HepG2 (cell line): ENCODE measurements at regions not wholly inside any gene's neighbourhood (a gene's known extent, or its start where the extent isn't known, plus 50 kb on each side); places are given as distances from the start of the nearest gene placed in this dataset.

Experiments used
- ATAC-seq: fragments of 200-7000 bp; cut with Tn5 transposase; 3 replicates; pipeline ENCODE4 v1.9.1; 2020; ENCODE audit warnings: mild to moderate bottlenecking, moderate library complexity
- BruUV-seq: library from RNA; stranded (reverse); fragments of 400-500 nt; replicated peaks from 2 replicates; lab custom pipeline; 2021; lab: Mats Ljungman, UMichigan
- CTCF ChIA-PET: fragments of 300-600 bp; formaldehyde crosslinking; extraction: SDS; loops from one replicate; lab custom pipeline; 2021; ENCODE audit warnings: low total read pairs, inconsistent platforms, low intra/inter-chr PET ratio; lab: Yijun Ruan, JAX
- POLR2A ChIA-PET: fragments of 350-600 bp; sonication (Branson Sonifier 250); formaldehyde crosslinking; loops from one replicate; lab custom pipeline; 2020; ENCODE audit warnings: antibody characterized with exemption, inconsistent platforms; lab: Yijun Ruan, JAX
- DNase-seq: peaks from one replicate; pipeline ENCODE4 v3.0.0-alpha.2; 2015; ENCODE audit warnings: low spot score
- FAIRE-seq: peaks from 3 replicates; lab custom pipeline; 2011; peaks lifted over from hg19 to GRCh38; lab: Jason Lieb, UNC
- H2AFZ ChIP-seq: one replicate; pipeline ENCODE4 v1.6.1; 2011; ENCODE audit warnings: low read length, inconsistent platforms
- H3K27ac ChIP-seq: fragments of 300-600 bp; 3 replicates; pipeline ENCODE4 v1.8.0; 2011; ENCODE audit warnings: mixed run types, mild to moderate bottlenecking, mixed read lengths, low read length, inconsistent platforms; ENCODE audit not compliant: insufficient read depth; ENCODE audit errors: extremely low read length
- H3K27me3 ChIP-seq, 2 experiments: fragments of 200-600 bp in 1 of 2; 2 replicates in 1 of 2; 3 replicates in 1 of 2; pipeline versions ENCODE4 v1.6.0 to v1.8.0; 2011; ENCODE audit warnings: low read length in 2 of 2, mild to moderate bottlenecking in 2 of 2, moderate library complexity in 2 of 2, inconsistent platforms in 1 of 2; ENCODE audit not compliant: insufficient read depth in 2 of 2, control insufficient read depth in 1 of 2
- H3K36me3 ChIP-seq, 2 experiments: fragments of 200-600 bp in 1 of 2; replicated peaks in 1 of 2; 2 replicates in 1 of 2; 3 replicates in 1 of 2; pipeline versions ENCODE4 v1.5.1 to v1.8.0; 2011; ENCODE audit warnings: low read length in 2 of 2, inconsistent platforms in 1 of 2; ENCODE audit not compliant: insufficient read depth in 2 of 2, control insufficient read depth in 1 of 2
- H3K4me1 ChIP-seq: 2 replicates; pipeline ENCODE4 v1.5.1; 2012; ENCODE audit warnings: low read length, inconsistent platforms; ENCODE audit not compliant: insufficient read depth
- H3K4me2 ChIP-seq: 2 replicates; pipeline ENCODE4 v1.6.0; 2011; ENCODE audit warnings: low read depth, low read length, inconsistent platforms
- H3K4me3 ChIP-seq, 3 experiments: fragments of 200-600 bp in 1 of 3; sonication (generic), shearing (Covaris generic) in 1 of 3; replicated peaks in 1 of 3; 2 replicates each; pipeline ENCODE4 v1.5.1; 2011 to 2016; ENCODE audit warnings: low read length in 3 of 3, inconsistent platforms in 2 of 3, low read depth in 2 of 3, mild to moderate bottlenecking in 2 of 3, control low read depth in 1 of 3, mixed read lengths in 1 of 3; ENCODE audit not compliant: insufficient read depth in 1 of 3
- H3K79me2 ChIP-seq: one replicate; pipeline ENCODE4 v1.6.1; 2011; ENCODE audit warnings: low read length, inconsistent platforms; ENCODE audit not compliant: insufficient read depth
- H3K9ac ChIP-seq: 2 replicates; pipeline ENCODE4 v1.6.0; 2011; ENCODE audit warnings: mild to moderate bottlenecking, low read depth, low read length, inconsistent platforms; ENCODE audit not compliant: insufficient read depth
- H3K9me3 ChIP-seq: 2 replicates; pipeline ENCODE4 v1.5.1; 2012; ENCODE audit warnings: mild to moderate bottlenecking, low read length
- H4K20me1 ChIP-seq: 2 replicates; pipeline ENCODE4 v1.6.0; 2011; ENCODE audit warnings: inconsistent platforms, mild to moderate bottlenecking, low read length, moderate library complexity; ENCODE audit not compliant: insufficient read depth
- CREM ChIP-seq, 2 experiments: sonication (generic) in 1 of 2; formaldehyde crosslinking in 1 of 2; IDR thresholded peaks; 2 replicates each; pipeline versions ENCODE4 v1.4.0 to v1.6.1; 2016 to 2020; ENCODE audit warnings: antibody characterized with exemption in 1 of 2, mild to moderate bottlenecking in 1 of 2, missing genetic modification reagents in 1 of 2
- FOXC1 ChIP-seq: sonication (generic); formaldehyde crosslinking; IDR thresholded peaks from 2 replicates; pipeline ENCODE4 v1.8.0; 2022; ENCODE audit warnings: mild to moderate bottlenecking, missing genetic modification reagents, borderline replicate concordance
- GFI1 ChIP-seq: sonication (generic); formaldehyde crosslinking; IDR thresholded peaks from 2 replicates; pipeline ENCODE4 v1.5.0; 2020; ENCODE audit warnings: missing genetic modification reagents, mild to moderate bottlenecking, borderline replicate concordance
- GMEB2 ChIP-seq: IDR thresholded peaks from 2 replicates; pipeline ENCODE4 v1.6.1; 2016; ENCODE audit warnings: missing biosample characterization, missing genetic modification reagents, low read depth
- MAFF ChIP-seq: IDR thresholded peaks from 2 replicates; pipeline ENCODE4 v1.6.1; 2011; ENCODE audit warnings: low read depth, low read length, improper control_type of control experiment
- MXD1 ChIP-seq: sonication (generic); formaldehyde crosslinking; IDR thresholded peaks from 2 replicates; pipeline ENCODE4 v1.4.0; 2020; ENCODE audit warnings: mild to moderate bottlenecking, missing genetic modification reagents
- NFYB ChIP-seq: sonication (generic); formaldehyde crosslinking; IDR thresholded peaks from 2 replicates; pipeline ENCODE4 v1.4.0; 2020; ENCODE audit warnings: missing genetic modification reagents
- NKX3-1 ChIP-seq: sonication (generic); formaldehyde crosslinking; IDR thresholded peaks from 2 replicates; pipeline ENCODE4 v1.5.0; 2020; ENCODE audit warnings: missing genetic modification reagents
- RFX5 ChIP-seq: IDR thresholded peaks from 2 replicates; pipeline ENCODE4 v1.6.1; 2011; ENCODE audit warnings: low read depth, low read length, improper control_type of control experiment
- SNAPC5 ChIP-seq: sonication (generic); formaldehyde crosslinking; IDR thresholded peaks from 2 replicates; pipeline ENCODE4 v1.8.1; 2023; ENCODE audit warnings: mild to moderate bottlenecking, missing genetic modification reagents, borderline replicate concordance
- SPEN ChIP-seq: sonication (generic); formaldehyde crosslinking; IDR thresholded peaks from 2 replicates; pipeline ENCODE4 v1.5.1; 2020; ENCODE audit warnings: low read depth, mild to moderate bottlenecking, missing genetic modification reagents
- TMF1 ChIP-seq: sonication (generic); formaldehyde crosslinking; IDR thresholded peaks from 2 replicates; pipeline ENCODE4 v1.8.1; 2022; ENCODE audit warnings: low read depth, missing genetic modification reagents
- ZNF343 ChIP-seq: sonication (generic); formaldehyde crosslinking; IDR thresholded peaks from 2 replicates; pipeline ENCODE4 v1.4.0; 2020; ENCODE audit warnings: mild to moderate bottlenecking, missing genetic modification reagents
- ZNF629 ChIP-seq: sonication (generic); formaldehyde crosslinking; conservative IDR thresholded peaks from 2 replicates; pipeline ENCODE4 v1.5.0; 2020; ENCODE audit warnings: missing genetic modification reagents
- WGBS: methylation state at CpG from one replicate; pipeline ENCODE4 v1.1.6; 2017; ENCODE audit warnings: low lambda C conversion rate; 5-methylcytosine and 5-hydroxymethylcytosine counted together
- in situ Hi-C: cut with HindIII; loops from 2 replicates; pipeline ENCODE4 v1.10.0; 2017; ENCODE audit warnings: low pct_unique_long_range_greater_than_20kb; ENCODE audit not compliant: extremely low pct_ligation_motif_present
- intact Hi-C: fragments of 100-400 bp; cut with micrococcal nuclease; formaldehyde crosslinking; loops from one replicate; pipeline ENCODE4 v1.10.0; 2022; ENCODE audit not compliant: unreplicated experiment

- BruUV-seq: no TSS peak
- DNase-seq (no peak), ATAC-seq (no peak), FAIRE-seq (no peak)
- intact Hi-C loops (no loop called here), in situ Hi-C loops (no loop called here)
- ChIA-PET CTCF (no interaction called here), POLR2A (interaction anchor here (0.9 kb wide), 1 partner anchor 113 kb away, joined by 3 read pairs; no protein-coding TSS in a partner anchor)
- Histone ChIP-seq H3K9me3 (no peaks in the 10 kb centered on the region), H3K27ac (no peak overlapping the region), H3K4me1 (no peaks in the 10 kb centered on the region), H3K36me3 (no peaks in the 10 kb centered on the region), H3K4me3 (no peak overlapping the region), H3K4me2 (no peak overlapping the region), H2AFZ (no peak overlapping the region), H4K20me1 (no peaks in the 10 kb centered on the region), H3K79me2 (no peaks in the 10 kb centered on the region), H3K9ac (no peak overlapping the region), H3K27me3 (peaks cover 0 to 32% of the 10 kb centered on the region in 2 experiments; a peak in 2 of 5 replicates)
- WGBS: 19% methylated on average over 8 of the region's 8 CpGs
- TF ChIP-seq NKX3-1 (CRISPR knock-in tag) (no peak), FOXC1 (no peak), TMF1 (CRISPR knock-in tag) (no peak), GFI1 (CRISPR knock-in tag) (no peak), SNAPC5 (CRISPR knock-in tag) (no peak), ZNF629 (CRISPR knock-in tag) (no peak), NFYB (CRISPR knock-in tag) (no peak), CREM (IDR thresholded peaks at IDR 0.05) (no peak), CREM (CRISPR knock-in tag; IDR thresholded peaks at IDR 0.05) (no peak), MXD1 (no peak), RFX5 (no peak), GMEB2 (no peak), SPEN (CRISPR knock-in tag) (no peak), ZNF343 (CRISPR knock-in tag) (no peak), MAFF (no peak)
Measured at GRCh38 chr3:184474897-184475296, 86.7 kb upstream of the EPHB3 start.
